Esophagus squamous epithelium (tissue), 5 donors: ENCODE measurements at regions not wholly inside any gene's neighbourhood (a gene's known extent, or its start where the extent isn't known, plus 50 kb on each side); places are given as distances from the start of the nearest gene placed in this dataset.

Experiments used
- DNase-seq: peaks from one replicate; lab custom pipeline; 2025; lab: John Stamatoyannopoulos, UW
- H3K27ac ChIP-seq, 4 donors: fragments of 200-600 bp; sonication (generic); one replicate each; pipeline ENCODE4 v1.5.1; 2016 to 2019; ENCODE audit warnings: mild to moderate bottlenecking in 1 of 4
- H3K27me3 ChIP-seq, 4 donors: fragments of 200-600 bp; sonication (generic); 1 replicate in 3 of 4; 2 replicates in 1 of 4; pipeline versions ENCODE4 v1.5.1 to v1.6.0; 2017 to 2021; ENCODE audit warnings: antibody characterized with exemption in 1 of 4
- H3K36me3 ChIP-seq, 3 donors: fragments of 200-600 bp; sonication (generic); one replicate each; pipeline ENCODE4 v1.5.1; 2016 to 2019
- H3K4me1 ChIP-seq, 3 donors: fragments of 200-600 bp; sonication (generic); one replicate each; pipeline ENCODE4 v1.5.1; 2017 to 2019
- H3K4me3 ChIP-seq, 4 donors: fragments of 200-600 bp; sonication (generic); 1 replicate in 3 of 4; 2 replicates in 1 of 4; pipeline ENCODE4 v1.5.1; 2016 to 2019; ENCODE audit warnings: mild to moderate bottlenecking in 2 of 4, moderate library complexity in 1 of 4
- H3K9me3 ChIP-seq, 3 donors: fragments of 200-600 bp; sonication (generic); one replicate each; pipeline ENCODE4 v1.5.1; 2016 to 2019
- CTCF ChIP-seq, 6 experiments: fragments of 450-650 bp in 4 of 6; fragments of 200-600 bp in 2 of 6; sonication (generic) in 2 of 6; IDR thresholded peaks; one replicate each; pipeline ENCODE4 v1.5.1; 2016 to 2019; ENCODE audit warnings: antibody characterized with exemption in 6 of 6, mild to moderate bottlenecking in 4 of 6, moderate library complexity in 4 of 6
- POLR2A ChIP-seq, 4 donors: fragments of 450-650 bp; IDR thresholded peaks; one replicate each; pipeline ENCODE4 v1.6.1; 2017; ENCODE audit warnings: antibody characterized with exemption in 4 of 4, mild to moderate bottlenecking in 4 of 4, moderate library complexity in 3 of 4
- WGBS, 2 donors: methylation state at CpG; one replicate each; pipeline ENCODE4 v1.1.5; 2018; 5-methylcytosine and 5-hydroxymethylcytosine counted together
- intact Hi-C: fragments of 100-400 bp; cut with DNase I; formaldehyde crosslinking; loops from one replicate; pipeline ENCODE4 v1.15.0; 2022
- donor health status: DM: yes; HTN: yes; CAD: no.

- H3K27ac ChIP-seq, result no peak overlapping the region
- H3K4me1 ChIP-seq, result no peaks in the 10 kb centered on the region
- intact Hi-C loops, result no loop called here
- H3K9me3 ChIP-seq, result no peaks in the 10 kb centered on the region
- no peaks in the 10 kb centered on the region for H3K27me3 ChIP-seq
- no peaks in the 10 kb centered on the region for H3K36me3 ChIP-seq
- H3K4me3 ChIP-seq, result no peak overlapping the region
- no peak for DNase-seq
- TF ChIP-seq CTCF (IDR thresholded peaks at IDR 0.05), result no peak
- no peak for TF ChIP-seq POLR2A (IDR thresholded peaks at IDR 0.05)
Observed at GRCh38 chr5:42120070-42120469, 195.0 kb downstream of the FBXO4 start.

GRCh38 chr5:42121401-42121800 lies 196.3 kb downstream of the FBXO4 start:
- Histone ChIP-seq H3K9me3 (no peaks in the 10 kb centered on the region), H3K27ac (no peak overlapping the region), H3K4me3 (no peak overlapping the region), H3K27me3 (no peaks in the 10 kb centered on the region), H3K36me3 (no peaks in the 10 kb centered on the region), H3K4me1 (no peaks in the 10 kb centered on the region)
- DNase-seq, result no peak
- TF ChIP-seq POLR2A (IDR thresholded peaks at IDR 0.05), result no peak
- 62 to 67% methylated on average over 2 of the region's 2 CpGs for WGBS, 2 donors
- intact Hi-C loops, result no loop called here

- Histone ChIP-seq H3K36me3 (no peaks in the 10 kb centered on the region), H3K9me3 (no peaks in the 10 kb centered on the region), H3K27me3 (peaks cover 0 to 4% (median 0%) of the 10 kb centered on the region in 4 donors), H3K4me1 (no peaks in the 10 kb centered on the region), H3K27ac (no peak overlapping the region), H3K4me3 (no peak overlapping the region)
- TF ChIP-seq POLR2A (IDR thresholded peaks at IDR 0.05), result no peak
- no peak for TF ChIP-seq CTCF (IDR thresholded peaks at IDR 0.05)
- intact Hi-C loops, result no loop called here
- WGBS, 2 donors, result 80% methylated on average over 1 of the region's 2 CpGs; no CpG with 5 or more reads in 1 of the 2 donors
- no peak for DNase-seq
Observed at GRCh38 chr5:42131081-42131480, 206.0 kb downstream of the FBXO4 start.

GRCh38 chr5:42143361-42143760 lies 218.3 kb downstream of the FBXO4 start:
- Histone ChIP-seq H3K27me3 (no peaks in the 10 kb centered on the region), H3K36me3 (no peaks in the 10 kb centered on the region), H3K27ac (no peak overlapping the region), H3K9me3 (peaks cover 0 to 4% (median 0%) of the 10 kb centered on the region in 3 donors), H3K4me3 (no peak overlapping the region), H3K4me1 (no peaks in the 10 kb centered on the region)
- WGBS, 2 donors, result 54 to 58% methylated on average over 2 of the region's 2 CpGs
- no peak for DNase-seq
- TF ChIP-seq POLR2A (IDR thresholded peaks at IDR 0.05), result no peak
- TF ChIP-seq CTCF (IDR thresholded peaks at IDR 0.05), result no peak
- intact Hi-C loops, result no loop called here

- Histone ChIP-seq H3K4me3 (no peak overlapping the region), H3K27me3 (no peaks in the 10 kb centered on the region), H3K9me3 (peaks cover 0 to 26% (median 18%) of the 10 kb centered on the region in 3 donors), H3K27ac (no peak overlapping the region), H3K36me3 (no peaks in the 10 kb centered on the region), H3K4me1 (no peaks in the 10 kb centered on the region)
- no peak for TF ChIP-seq POLR2A (IDR thresholded peaks at IDR 0.05)
- no peak for TF ChIP-seq CTCF (IDR thresholded peaks at IDR 0.05)
- no peak for DNase-seq
- WGBS, 2 donors, result 25 to 36% methylated on average over 1 of the region's 1 CpG
- intact Hi-C loops, result no loop called here
Observed at GRCh38 chr5:42148813-42149212, 223.7 kb downstream of the FBXO4 start.

GRCh38 chr5:42157215-42157614 lies 232.1 kb downstream of the FBXO4 start:
- H3K4me1 ChIP-seq, result peaks cover 0 to 19% (median 5%) of the 10 kb centered on the region in 3 donors
- DNase-seq, result no peak
- no peaks in the 10 kb centered on the region for H3K9me3 ChIP-seq
- TF ChIP-seq CTCF (IDR thresholded peaks at IDR 0.05) (no peak), POLR2A (IDR thresholded peaks at IDR 0.05) (no peak)
- H3K36me3 ChIP-seq, result no peaks in the 10 kb centered on the region
- H3K27ac ChIP-seq, result peak overlapping the region in 2 of 4 donors; percentile 28 to 34
- no peak overlapping the region for H3K4me3 ChIP-seq
- intact Hi-C loops, result no loop called here
- WGBS, 2 donors, result 23 to 25% methylated on average over 3 of the region's 3 CpGs
- H3K27me3 ChIP-seq, result no peaks in the 10 kb centered on the region
